Stromal cell of bone marrow (primary cell): ENCODE measurements at regions not wholly inside any gene's neighbourhood (a gene's known extent, or its start where the extent isn't known, plus 50 kb on each side); places are given as distances from the start of the nearest gene placed in this dataset.

Source experiments
- DNase-seq: peaks from one replicate; pipeline ENCODE4 v3.0.0-alpha.2; 2012; ENCODE audit warnings: low read depth

- no peak for DNase-seq
Observed at GRCh38 chr7:155216475-155217272, 81.0 kb upstream of the INSIG1 start.

GRCh38 chr7:155217634-155218033, 80.0 kb upstream of the INSIG1 start:
- DNase-seq = no peak

- DNase-seq = no peak
Observed at GRCh38 chr7:155218276-155219153, 79.2 kb upstream of the INSIG1 start.

GRCh38 chr7:155219154-155219531, 78.5 kb upstream of the INSIG1 start:
- no peak for DNase-seq

- no peak for DNase-seq
Observed at GRCh38 chr7:155219947-155220769, 77.5 kb upstream of the INSIG1 start.

GRCh38 chr7:155220903-155221302, 76.8 kb upstream of the INSIG1 start:
- DNase-seq = no peak

- DNase-seq = no peak
Observed at GRCh38 chr7:155221547-155221946, 76.1 kb upstream of the INSIG1 start.

- DNase-seq = no peak
Observed at GRCh38 chr7:155222061-155222460, 75.6 kb upstream of the INSIG1 start.

GRCh38 chr7:155222573-155222972, 75.1 kb upstream of the INSIG1 start:
- no peak for DNase-seq

- no peak for DNase-seq
Observed at GRCh38 chr7:155223021-155223420, 74.7 kb upstream of the INSIG1 start.

GRCh38 chr7:155223503-155223902, 74.2 kb upstream of the INSIG1 start:
- DNase-seq = no peak

- no peak for DNase-seq
Observed at GRCh38 chr7:155224116-155224811, 73.4 kb upstream of the INSIG1 start.

- DNase-seq = no peak
Observed at GRCh38 chr7:155225095-155225494, 72.6 kb upstream of the INSIG1 start.

- no peak for DNase-seq
Observed at GRCh38 chr7:155225516-155225915, 72.2 kb upstream of the INSIG1 start.

- DNase-seq = no peak
Observed at GRCh38 chr7:155226261-155227003, 71.2 kb upstream of the INSIG1 start.

- DNase-seq = no peak
Observed at GRCh38 chr7:155227004-155227787, 70.5 kb upstream of the INSIG1 start.

- no peak for DNase-seq
Observed at GRCh38 chr7:155227788-155228458, 69.8 kb upstream of the INSIG1 start.

GRCh38 chr7:155228459-155228845, 69.2 kb upstream of the INSIG1 start:
- DNase-seq = no peak

- DNase-seq = no peak
Observed at GRCh38 chr7:155228894-155229293, 68.8 kb upstream of the INSIG1 start.
